Activated T-cell treated with anti-CD3 and anti-CD28 coated beads, Interleukin-2, amount 50 U/mL, for 24 hours (primary cell): ENCODE measurements at regions not wholly inside any gene's neighbourhood (a gene's known extent, or its start where the extent isn't known, plus 50 kb on each side); places are given as distances from the start of the nearest gene placed in this dataset.

Experiments
- DNase-seq: peaks from one replicate; pipeline ENCODE4 v3.0.0-alpha.2; 2020
- H3K27ac Mint-ChIP-seq: 2 replicates; pipeline ENCODE4 v1.8.0; 2020; ENCODE audit warnings: mild to moderate bottlenecking, mixed read lengths
- H3K27me3 Mint-ChIP-seq: 2 replicates; pipeline ENCODE4 v1.8.0; 2020; ENCODE audit warnings: mixed read lengths
- H3K36me3 Mint-ChIP-seq: 2 replicates; pipeline ENCODE4 v1.8.0; 2020; ENCODE audit warnings: low read depth, mixed read lengths
- H3K4me1 Mint-ChIP-seq: 2 replicates; pipeline ENCODE4 v1.8.0; 2020; ENCODE audit warnings: low read depth, mixed read lengths
- H3K4me3 Mint-ChIP-seq: 2 replicates; pipeline ENCODE4 v1.8.0; 2020; ENCODE audit warnings: mild to moderate bottlenecking, moderate library complexity, mixed read lengths
- H3K9me3 Mint-ChIP-seq: 2 replicates; pipeline ENCODE4 v1.8.0; 2020; ENCODE audit warnings: mixed read lengths

GRCh38 chr13:31081316-31081715 lies 80.4 kb downstream of the HSPH1 start:
- Mint-ChIP-seq H3K4me3 (no peak overlapping the region), H3K4me1 (peaks cover 11% of the 10 kb centered on the region), H3K27ac (no peak overlapping the region), H3K36me3 (no peaks in the 10 kb centered on the region), H3K27me3 (peaks cover 40% of the 10 kb centered on the region), H3K9me3 (no peaks in the 10 kb centered on the region)
- no peak for DNase-seq

- Mint-ChIP-seq H3K27me3 (peaks cover 17% of the 10 kb centered on the region), H3K4me3 (no peak overlapping the region), H3K27ac (peak overlapping the region; percentile 48), H3K9me3 (no peaks in the 10 kb centered on the region), H3K36me3 (no peaks in the 10 kb centered on the region), H3K4me1 (peaks cover 17% of the 10 kb centered on the region)
- DNase-seq, result no peak
These were observed 86.9 kb downstream of the HSPH1 start for GRCh38 chr13:31074756-31075155.

- Mint-ChIP-seq H3K36me3 (no peaks in the 10 kb centered on the region), H3K4me1 (peaks cover 17% of the 10 kb centered on the region), H3K27me3 (peaks cover 17% of the 10 kb centered on the region), H3K9me3 (no peaks in the 10 kb centered on the region), H3K27ac (no peak overlapping the region), H3K4me3 (no peak overlapping the region)
- peak; percentile 39 for DNase-seq
These were observed 87.6 kb downstream of the HSPH1 start for GRCh38 chr13:31073859-31074718.

GRCh38 chr13:31072041-31072440 lies 89.7 kb downstream of the HSPH1 start:
- H3K36me3 Mint-ChIP-seq, result no peaks in the 10 kb centered on the region
- no peak for DNase-seq
- H3K4me3 Mint-ChIP-seq, result no peak overlapping the region
- H3K27me3 Mint-ChIP-seq, result peaks cover 14% of the 10 kb centered on the region
- H3K9me3 Mint-ChIP-seq, result no peaks in the 10 kb centered on the region
- no peak overlapping the region for H3K27ac Mint-ChIP-seq
- peaks cover 29% of the 10 kb centered on the region for H3K4me1 Mint-ChIP-seq

- no peak for DNase-seq
- Mint-ChIP-seq H3K9me3 (no peaks in the 10 kb centered on the region), H3K4me3 (no peak overlapping the region), H3K36me3 (no peaks in the 10 kb centered on the region), H3K27me3 (peaks cover 2% of the 10 kb centered on the region), H3K27ac (no peak overlapping the region), H3K4me1 (peaks cover 19% of the 10 kb centered on the region)
These were observed 91.7 kb downstream of the HSPH1 start for GRCh38 chr13:31069808-31070534.

- no peak overlapping the region for H3K27ac Mint-ChIP-seq
- H3K4me3 Mint-ChIP-seq, result no peak overlapping the region
- H3K9me3 Mint-ChIP-seq, result peaks cover 2% of the 10 kb centered on the region
- H3K36me3 Mint-ChIP-seq, result no peaks in the 10 kb centered on the region
- H3K27me3 Mint-ChIP-seq, result peaks cover 4% of the 10 kb centered on the region
- no peak for DNase-seq
- peaks cover 32% of the 10 kb centered on the region for H3K4me1 Mint-ChIP-seq
These were observed 93.6 kb downstream of the HSPH1 start for GRCh38 chr13:31068119-31068423.

- Mint-ChIP-seq H3K27ac (peak overlapping the region; percentile 35), H3K4me1 (peaks cover 32% of the 10 kb centered on the region), H3K36me3 (no peaks in the 10 kb centered on the region), H3K4me3 (no peak overlapping the region), H3K27me3 (peaks cover 4% of the 10 kb centered on the region), H3K9me3 (peaks cover 2% of the 10 kb centered on the region)
- DNase-seq, result no peak
These were observed 94.1 kb downstream of the HSPH1 start for GRCh38 chr13:31067416-31068118.

GRCh38 chr13:31064636-31065035 lies 97.1 kb downstream of the HSPH1 start:
- no peak for DNase-seq
- Mint-ChIP-seq H3K27ac (no peak overlapping the region), H3K4me3 (no peak overlapping the region), H3K4me1 (peaks cover 30% of the 10 kb centered on the region), H3K27me3 (peaks cover 21% of the 10 kb centered on the region), H3K36me3 (no peaks in the 10 kb centered on the region), H3K9me3 (peaks cover 2% of the 10 kb centered on the region)

- no peak for DNase-seq
- H3K27ac Mint-ChIP-seq, result peak overlapping the region; percentile 68
- H3K4me1 Mint-ChIP-seq, result peaks cover 30% of the 10 kb centered on the region
- peaks cover 21% of the 10 kb centered on the region for H3K27me3 Mint-ChIP-seq
- H3K9me3 Mint-ChIP-seq, result peaks cover 2% of the 10 kb centered on the region
- H3K36me3 Mint-ChIP-seq, result no peaks in the 10 kb centered on the region
- no peak overlapping the region for H3K4me3 Mint-ChIP-seq
These were observed 97.9 kb downstream of the HSPH1 start for GRCh38 chr13:31063772-31064171.

- no peaks in the 10 kb centered on the region for H3K36me3 Mint-ChIP-seq
- no peak overlapping the region for H3K27ac Mint-ChIP-seq
- H3K9me3 Mint-ChIP-seq, result peaks cover 2% of the 10 kb centered on the region
- DNase-seq, result no peak
- no peak overlapping the region for H3K4me3 Mint-ChIP-seq
- H3K27me3 Mint-ChIP-seq, result peaks cover 21% of the 10 kb centered on the region
- H3K4me1 Mint-ChIP-seq, result peaks cover 14% of the 10 kb centered on the region
These were observed 101.0 kb downstream of the HSPH1 start for GRCh38 chr13:31060655-31061054.

GRCh38 chr13:31060220-31060619 lies 101.5 kb downstream of the HSPH1 start:
- DNase-seq, result no peak
- no peak overlapping the region for H3K4me3 Mint-ChIP-seq
- H3K9me3 Mint-ChIP-seq, result peaks cover 2% of the 10 kb centered on the region
- no peak overlapping the region for H3K27ac Mint-ChIP-seq
- H3K36me3 Mint-ChIP-seq, result no peaks in the 10 kb centered on the region
- peaks cover 14% of the 10 kb centered on the region for H3K4me1 Mint-ChIP-seq
- H3K27me3 Mint-ChIP-seq, result peaks cover 21% of the 10 kb centered on the region

- no peak overlapping the region for H3K27ac Mint-ChIP-seq
- no peaks in the 10 kb centered on the region for H3K36me3 Mint-ChIP-seq
- DNase-seq, result no peak
- H3K9me3 Mint-ChIP-seq, result no peaks in the 10 kb centered on the region
- H3K4me1 Mint-ChIP-seq, result peaks cover 2% of the 10 kb centered on the region
- peaks cover 17% of the 10 kb centered on the region for H3K27me3 Mint-ChIP-seq
- H3K4me3 Mint-ChIP-seq, result no peak overlapping the region
These were observed 104.2 kb downstream of the HSPH1 start for GRCh38 chr13:31057403-31058033.

- Mint-ChIP-seq H3K36me3 (no peaks in the 10 kb centered on the region), H3K27ac (no peak overlapping the region), H3K9me3 (no peaks in the 10 kb centered on the region), H3K27me3 (peaks cover 16% of the 10 kb centered on the region), H3K4me1 (peaks cover 2% of the 10 kb centered on the region), H3K4me3 (no peak overlapping the region)
- no peak for DNase-seq
These were observed 104.9 kb downstream of the HSPH1 start for GRCh38 chr13:31056644-31057271.

GRCh38 chr13:31055589-31055988 lies 106.1 kb downstream of the HSPH1 start:
- Mint-ChIP-seq H3K36me3 (no peaks in the 10 kb centered on the region), H3K27ac (no peak overlapping the region), H3K4me1 (peaks cover 12% of the 10 kb centered on the region), H3K27me3 (peaks cover 17% of the 10 kb centered on the region), H3K4me3 (no peak overlapping the region), H3K9me3 (no peaks in the 10 kb centered on the region)
- DNase-seq, result no peak
